GM23338 (cell line): ENCODE measurements at regions not wholly inside any gene's neighbourhood (a gene's known extent, or its start where the extent isn't known, plus 50 kb on each side); places are given as distances from the start of the nearest gene placed in this dataset.

Experiments used
- ATAC-seq: fragments of 200-7000 bp; cut with Tn5 transposase; 3 replicates; pipeline ENCODE4 v1.9.1; 2020
- DNase-seq: peaks from one replicate; pipeline ENCODE4 v3.0.0-alpha.2; 2015; ENCODE audit warnings: low spot score
- H2AFZ ChIP-seq: fragments of 200-600 bp; sonication (generic); 2 replicates; pipeline ENCODE4 v1.8.0; 2016; ENCODE audit warnings: antibody characterized with exemption, mild to moderate bottlenecking, moderate library complexity
- H3F3A ChIP-seq: fragments of 200-600 bp; sonication (generic); replicated peaks from 2 replicates; pipeline ENCODE4 v1.8.0; 2017; ENCODE audit warnings: antibody characterized with exemption, mixed run types, low read depth
- H3K27ac ChIP-seq: fragments of 200-600 bp; sonication (generic); 2 replicates; pipeline ENCODE4 v1.6.1; 2016; ENCODE audit warnings: low read depth
- H3K27me3 ChIP-seq: fragments of 200-600 bp; sonication (generic); 2 replicates; pipeline ENCODE4 v1.8.0; 2016; ENCODE audit warnings: mild to moderate bottlenecking, mixed run types, moderate library complexity; ENCODE audit not compliant: insufficient read depth
- H3K36me3 ChIP-seq: fragments of 200-600 bp; sonication (generic); 2 replicates; pipeline ENCODE4 v1.8.0; 2016; ENCODE audit warnings: mild to moderate bottlenecking; ENCODE audit not compliant: insufficient read depth
- H3K4me1 ChIP-seq: fragments of 200-600 bp; sonication (generic); 2 replicates; pipeline ENCODE4 v1.8.0; 2016; ENCODE audit warnings: mild to moderate bottlenecking, moderate library complexity; ENCODE audit not compliant: insufficient read depth
- H3K4me2 ChIP-seq: fragments of 200-600 bp; sonication (generic); 2 replicates; pipeline ENCODE4 v1.7.1; 2017; ENCODE audit warnings: mixed run types
- H3K4me3 ChIP-seq: fragments of 200-600 bp; sonication (generic); 2 replicates; pipeline ENCODE4 v1.6.1; 2016; ENCODE audit warnings: mixed run types
- H3K79me2 ChIP-seq: fragments of 200-600 bp; sonication (generic); replicated peaks from 2 replicates; pipeline ENCODE4 v1.8.0; 2017; ENCODE audit warnings: mild to moderate bottlenecking; ENCODE audit not compliant: insufficient read depth
- H3K9me2 ChIP-seq: fragments of 200-600 bp; sonication (generic); 2 replicates; pipeline ENCODE4 v1.8.0; 2017; ENCODE audit not compliant: insufficient read depth
- H4K20me1 ChIP-seq: fragments of 200-600 bp; sonication (generic); replicated peaks from 2 replicates; pipeline ENCODE4 v1.8.0; 2017; ENCODE audit warnings: mild to moderate bottlenecking; ENCODE audit not compliant: insufficient read depth
- H3K27ac Mint-ChIP-seq: 2 replicates; pipeline ENCODE4 v1.8.0; 2020; ENCODE audit warnings: inconsistent platforms, mild to moderate bottlenecking, moderate library complexity, mixed read lengths
- H3K27me3 Mint-ChIP-seq: 3 replicates; pipeline ENCODE4 v1.8.0; 2022; ENCODE audit warnings: low read depth, mild to moderate bottlenecking, moderate library complexity, mixed read lengths, inconsistent platforms; ENCODE audit not compliant: insufficient read depth, poor library complexity
- H3K36me3 Mint-ChIP-seq: 3 replicates; pipeline ENCODE4 v1.8.0; 2021; ENCODE audit warnings: low read depth, mild to moderate bottlenecking, inconsistent platforms, moderate library complexity, mixed read lengths
- H3K4me1 Mint-ChIP-seq: 3 replicates; pipeline ENCODE4 v1.8.0; 2020; ENCODE audit warnings: mild to moderate bottlenecking, inconsistent platforms, mixed read lengths
- H3K4me3 Mint-ChIP-seq: 3 replicates; pipeline ENCODE4 v1.8.0; 2021; ENCODE audit warnings: moderate library complexity, mild to moderate bottlenecking, inconsistent platforms, mixed read lengths
- H3K9me3 Mint-ChIP-seq: 3 replicates; pipeline ENCODE4 v1.8.0; 2020; ENCODE audit warnings: moderate library complexity, mild to moderate bottlenecking, inconsistent platforms, mixed read lengths
- JUNB ChIP-seq: IDR thresholded peaks from one replicate; pipeline ENCODE4 v1.6.1; 2016; ENCODE audit warnings: antibody characterized with exemption; ENCODE audit not compliant: unreplicated experiment
- NANOG ChIP-seq: IDR thresholded peaks from 2 replicates; pipeline ENCODE4 v1.6.1; 2016; ENCODE audit warnings: antibody characterized with exemption, borderline replicate concordance
- POLR2AphosphoS5 ChIP-seq: IDR thresholded peaks from 2 replicates; pipeline ENCODE4 v1.6.1; 2016; ENCODE audit warnings: antibody characterized with exemption, low read depth
- STAT1 ChIP-seq: IDR thresholded peaks from one replicate; pipeline ENCODE4 v1.6.1; 2016; ENCODE audit warnings: antibody characterized with exemption; ENCODE audit not compliant: unreplicated experiment
- ZNF114 ChIP-seq: fragments of 250-450 bp; sonication (Bioruptor Pico); IDR thresholded peaks from 2 replicates; pipeline ENCODE4 v1.5.0; 2020; ENCODE audit warnings: mild to moderate bottlenecking, moderate library complexity
- TF ChIP-seq, protein P1 (sequence below), 2 experiments: fragments of 200-600 bp in 1 of 2; sonication (generic) in 1 of 2; conservative IDR thresholded peaks; 2 replicates each; pipeline versions ENCODE4 v1.5.1 to v1.6.1; 2016 to 2017; ENCODE audit warnings: antibody characterized with exemption in 2 of 2, low read depth in 2 of 2, mild to moderate bottlenecking in 2 of 2, moderate library complexity in 1 of 2
- TF ChIP-seq, protein P2 (sequence below): fragments of 250-450 bp; sonication (Bioruptor Pico); IDR thresholded peaks from 2 replicates; pipeline ENCODE4 v1.5.0; 2020; ENCODE audit warnings: mild to moderate bottlenecking, moderate library complexity

DNA sequence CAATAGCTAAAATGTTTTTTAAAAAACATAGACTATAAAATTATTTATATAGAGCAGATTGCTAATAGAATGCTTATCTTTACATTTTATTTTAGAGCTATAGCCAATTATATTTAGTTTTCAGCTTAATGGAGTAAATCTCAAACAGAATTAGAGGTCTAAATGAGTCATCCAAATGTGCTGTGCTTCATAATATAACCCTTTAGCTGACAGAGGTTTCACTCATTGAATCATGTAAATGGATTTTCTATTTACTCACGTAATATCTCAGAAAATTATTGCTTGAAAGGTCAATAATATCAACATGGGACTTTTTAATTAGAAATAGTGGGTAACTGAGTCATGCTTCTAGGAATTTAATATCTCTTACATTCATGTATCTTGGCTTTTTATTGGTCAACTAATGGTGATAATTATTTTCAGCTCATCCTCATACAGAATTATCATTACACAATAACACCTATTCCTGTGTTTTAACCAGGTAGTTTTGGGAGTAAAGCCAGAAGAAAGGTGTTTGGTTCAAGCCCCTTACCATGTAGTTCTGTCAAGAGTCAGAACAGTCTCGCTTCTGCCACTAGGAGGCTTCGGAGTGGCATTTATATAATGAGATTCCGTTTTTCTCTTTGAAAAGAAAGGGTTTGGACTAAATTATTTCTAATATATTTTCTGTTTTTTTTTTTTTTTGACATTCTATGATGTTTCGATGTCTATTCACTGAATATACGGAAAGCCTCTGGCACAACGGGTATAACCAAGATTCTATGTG is 217.6 kb downstream of the CDH7 start:
- H3K27me3 ChIP-seq: no peaks in the 10 kb centered on the region
- H3K4me3 ChIP-seq: no peak overlapping the region
- H3F3A ChIP-seq: no peaks in the 10 kb centered on the region
- H3K4me1 ChIP-seq: no peaks in the 10 kb centered on the region
- H2AFZ ChIP-seq: no peak overlapping the region
- Mint-ChIP-seq H3K36me3 (no peaks in the 10 kb centered on the region), H3K9me3 (no peaks in the 10 kb centered on the region), H3K27me3 (peaks cover 2% of the 10 kb centered on the region), H3K4me3 (no peak overlapping the region), H3K27ac (no peak overlapping the region; the same call in 1 of the 2 replicates), H3K4me1 (peaks cover 2% of the 10 kb centered on the region; the same call in 2 of the 3 replicates)
- DNase-seq (peak; percentile 51), ATAC-seq (peak; percentile 43; the same call in 1 of the 3 replicates)
- no peaks in the 10 kb centered on the region for H3K9me2 ChIP-seq
- no peak overlapping the region for H3K27ac ChIP-seq
- H4K20me1 ChIP-seq: no peaks in the 10 kb centered on the region
- no peaks in the 10 kb centered on the region for H3K79me2 ChIP-seq
- no peaks in the 10 kb centered on the region for H3K36me3 ChIP-seq
- TF ChIP-seq POLR2AphosphoS5 (no peak), ZNF114 (CRISPR knock-in tag) (no peak), STAT1 (no peak), NANOG (no peak)
- TF ChIP-seq, protein P1, sequence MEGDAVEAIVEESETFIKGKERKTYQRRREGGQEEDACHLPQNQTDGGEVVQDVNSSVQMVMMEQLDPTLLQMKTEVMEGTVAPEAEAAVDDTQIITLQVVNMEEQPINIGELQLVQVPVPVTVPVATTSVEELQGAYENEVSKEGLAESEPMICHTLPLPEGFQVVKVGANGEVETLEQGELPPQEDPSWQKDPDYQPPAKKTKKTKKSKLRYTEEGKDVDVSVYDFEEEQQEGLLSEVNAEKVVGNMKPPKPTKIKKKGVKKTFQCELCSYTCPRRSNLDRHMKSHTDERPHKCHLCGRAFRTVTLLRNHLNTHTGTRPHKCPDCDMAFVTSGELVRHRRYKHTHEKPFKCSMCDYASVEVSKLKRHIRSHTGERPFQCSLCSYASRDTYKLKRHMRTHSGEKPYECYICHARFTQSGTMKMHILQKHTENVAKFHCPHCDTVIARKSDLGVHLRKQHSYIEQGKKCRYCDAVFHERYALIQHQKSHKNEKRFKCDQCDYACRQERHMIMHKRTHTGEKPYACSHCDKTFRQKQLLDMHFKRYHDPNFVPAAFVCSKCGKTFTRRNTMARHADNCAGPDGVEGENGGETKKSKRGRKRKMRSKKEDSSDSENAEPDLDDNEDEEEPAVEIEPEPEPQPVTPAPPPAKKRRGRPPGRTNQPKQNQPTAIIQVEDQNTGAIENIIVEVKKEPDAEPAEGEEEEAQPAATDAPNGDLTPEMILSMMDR (conservative IDR thresholded peaks at IDR 0.05; ENCODE audit: low read depth in 2 of 2): peak; percentile 58 to 71
- H3K4me2 ChIP-seq: no peak overlapping the region

- Mint-ChIP-seq H3K4me3 (no peak overlapping the region), H3K36me3 (no peaks in the 10 kb centered on the region), H3K27me3 (peaks cover 2% of the 10 kb centered on the region), H3K4me1 (no peaks in the 10 kb centered on the region), H3K9me3 (no peaks in the 10 kb centered on the region), H3K27ac (no peak overlapping the region)
- ATAC-seq (no peak), DNase-seq (no peak)
- TF ChIP-seq, protein P2, sequence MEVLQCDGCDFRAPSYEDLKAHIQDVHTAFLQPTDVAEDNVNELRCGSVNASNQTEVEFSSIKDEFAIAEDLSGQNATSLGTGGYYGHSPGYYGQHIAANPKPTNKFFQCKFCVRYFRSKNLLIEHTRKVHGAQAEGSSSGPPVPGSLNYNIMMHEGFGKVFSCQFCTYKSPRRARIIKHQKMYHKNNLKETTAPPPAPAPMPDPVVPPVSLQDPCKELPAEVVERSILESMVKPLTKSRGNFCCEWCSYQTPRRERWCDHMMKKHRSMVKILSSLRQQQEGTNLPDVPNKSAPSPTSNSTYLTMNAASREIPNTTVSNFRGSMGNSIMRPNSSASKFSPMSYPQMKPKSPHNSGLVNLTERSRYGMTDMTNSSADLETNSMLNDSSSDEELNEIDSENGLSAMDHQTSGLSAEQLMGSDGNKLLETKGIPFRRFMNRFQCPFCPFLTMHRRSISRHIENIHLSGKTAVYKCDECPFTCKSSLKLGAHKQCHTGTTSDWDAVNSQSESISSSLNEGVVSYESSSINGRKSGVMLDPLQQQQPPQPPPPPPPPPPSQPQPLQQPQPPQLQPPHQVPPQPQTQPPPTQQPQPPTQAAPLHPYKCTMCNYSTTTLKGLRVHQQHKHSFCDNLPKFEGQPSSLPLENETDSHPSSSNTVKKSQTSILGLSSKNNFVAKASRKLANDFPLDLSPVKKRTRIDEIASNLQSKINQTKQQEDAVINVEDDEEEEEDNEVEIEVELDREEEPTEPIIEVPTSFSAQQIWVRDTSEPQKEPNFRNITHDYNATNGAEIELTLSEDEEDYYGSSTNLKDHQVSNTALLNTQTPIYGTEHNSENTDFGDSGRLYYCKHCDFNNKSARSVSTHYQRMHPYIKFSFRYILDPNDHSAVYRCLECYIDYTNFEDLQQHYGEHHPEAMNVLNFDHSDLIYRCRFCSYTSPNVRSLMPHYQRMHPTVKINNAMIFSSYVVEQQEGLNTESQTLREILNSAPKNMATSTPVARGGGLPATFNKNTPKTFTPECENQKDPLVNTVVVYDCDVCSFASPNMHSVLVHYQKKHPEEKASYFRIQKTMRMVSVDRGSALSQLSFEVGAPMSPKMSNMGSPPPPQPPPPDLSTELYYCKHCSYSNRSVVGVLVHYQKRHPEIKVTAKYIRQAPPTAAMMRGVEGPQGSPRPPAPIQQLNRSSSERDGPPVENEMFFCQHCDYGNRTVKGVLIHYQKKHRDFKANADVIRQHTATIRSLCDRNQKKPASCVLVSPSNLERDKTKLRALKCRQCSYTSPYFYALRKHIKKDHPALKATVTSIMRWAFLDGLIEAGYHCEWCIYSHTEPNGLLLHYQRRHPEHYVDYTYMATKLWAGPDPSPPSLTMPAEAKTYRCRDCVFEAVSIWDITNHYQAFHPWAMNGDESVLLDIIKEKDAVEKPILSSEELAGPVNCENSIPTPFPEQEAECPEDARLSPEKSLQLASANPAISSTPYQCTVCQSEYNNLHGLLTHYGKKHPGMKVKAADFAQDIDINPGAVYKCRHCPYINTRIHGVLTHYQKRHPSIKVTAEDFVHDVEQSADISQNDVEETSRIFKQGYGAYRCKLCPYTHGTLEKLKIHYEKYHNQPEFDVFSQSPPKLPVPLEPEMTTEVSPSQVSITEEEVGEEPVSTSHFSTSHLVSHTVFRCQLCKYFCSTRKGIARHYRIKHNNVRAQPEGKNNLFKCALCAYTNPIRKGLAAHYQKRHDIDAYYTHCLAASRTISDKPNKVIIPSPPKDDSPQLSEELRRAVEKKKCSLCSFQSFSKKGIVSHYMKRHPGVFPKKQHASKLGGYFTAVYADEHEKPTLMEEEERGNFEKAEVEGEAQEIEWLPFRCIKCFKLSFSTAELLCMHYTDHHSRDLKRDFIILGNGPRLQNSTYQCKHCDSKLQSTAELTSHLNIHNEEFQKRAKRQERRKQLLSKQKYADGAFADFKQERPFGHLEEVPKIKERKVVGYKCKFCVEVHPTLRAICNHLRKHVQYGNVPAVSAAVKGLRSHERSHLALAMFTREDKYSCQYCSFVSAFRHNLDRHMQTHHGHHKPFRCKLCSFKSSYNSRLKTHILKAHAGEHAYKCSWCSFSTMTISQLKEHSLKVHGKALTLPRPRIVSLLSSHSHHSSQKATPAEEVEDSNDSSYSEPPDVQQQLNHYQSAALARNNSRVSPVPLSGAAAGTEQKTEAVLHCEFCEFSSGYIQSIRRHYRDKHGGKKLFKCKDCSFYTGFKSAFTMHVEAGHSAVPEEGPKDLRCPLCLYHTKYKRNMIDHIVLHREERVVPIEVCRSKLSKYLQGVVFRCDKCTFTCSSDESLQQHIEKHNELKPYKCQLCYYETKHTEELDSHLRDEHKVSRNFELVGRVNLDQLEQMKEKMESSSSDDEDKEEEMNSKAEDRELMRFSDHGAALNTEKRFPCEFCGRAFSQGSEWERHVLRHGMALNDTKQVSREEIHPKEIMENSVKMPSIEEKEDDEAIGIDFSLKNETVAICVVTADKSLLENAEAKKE (CRISPR knock-in tag): no peak
- TF ChIP-seq POLR2AphosphoS5: no peak
- TF ChIP-seq JUNB: no peak
- H3K36me3 ChIP-seq: no peaks in the 10 kb centered on the region
- no peak overlapping the region for H3K4me2 ChIP-seq
- no peaks in the 10 kb centered on the region for H4K20me1 ChIP-seq
- H3K27ac ChIP-seq: no peak overlapping the region
- no peak overlapping the region for H2AFZ ChIP-seq
- no peaks in the 10 kb centered on the region for H3K79me2 ChIP-seq
- H3K4me3 ChIP-seq: no peak overlapping the region
- H3K4me1 ChIP-seq: no peaks in the 10 kb centered on the region
- H3F3A ChIP-seq: no peaks in the 10 kb centered on the region
- no peaks in the 10 kb centered on the region for H3K9me2 ChIP-seq
- H3K27me3 ChIP-seq: no peaks in the 10 kb centered on the region
Observed at GRCh38 chr18:65955747-65956146, 204.9 kb downstream of the CDH7 start.
